GM11168 (cell line): ENCODE measurements at regions not wholly inside any gene's neighbourhood (a gene's known extent, or its start where the extent isn't known, plus 50 kb on each side); places are given as distances from the start of the nearest gene placed in this dataset.

Experiments used
- in situ Hi-C: fragments of 300-500 bp; cut with MboI; formaldehyde crosslinking; loops from one replicate; pipeline ENCODE4 v1.12.0; 2022; ENCODE audit warnings: low sequenced_read_pairs; ENCODE audit not compliant: unreplicated experiment

GRCh38 chr13:74046431-74046830, 87.8 kb downstream of the KLF12 start:
- in situ Hi-C loops = no loop called here

GRCh38 chr13:74045583-74045982, 88.6 kb downstream of the KLF12 start:
- in situ Hi-C loops = no loop called here

- in situ Hi-C loops = no loop called here
These were observed 91.0 kb downstream of the KLF12 start for GRCh38 chr13:74043237-74043636.

- in situ Hi-C loops = no loop called here
These were observed 94.0 kb downstream of the KLF12 start for GRCh38 chr13:74040200-74040599.

DNA sequence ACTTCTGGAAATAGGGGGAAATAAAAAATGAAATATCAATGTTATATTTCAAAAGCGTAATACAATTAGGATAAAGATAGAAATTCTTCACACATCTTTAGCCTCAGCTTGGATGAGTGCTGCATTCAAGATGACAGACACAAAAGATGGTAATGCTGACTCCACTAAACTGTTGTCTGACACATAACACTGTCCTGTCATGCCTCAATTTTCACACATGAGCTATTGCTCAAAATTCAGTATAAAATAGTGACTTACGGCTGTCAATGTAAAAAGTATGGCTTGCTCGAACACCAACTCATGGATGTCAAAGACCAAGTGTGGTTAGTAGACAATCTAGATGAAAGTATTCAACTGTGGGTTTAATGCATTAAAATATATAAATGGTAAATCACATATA, 94.5 kb downstream of the KLF12 start:
- in situ Hi-C loops = no loop called here

- in situ Hi-C loops = no loop called here
These were observed 95.0 kb downstream of the KLF12 start for GRCh38 chr13:74039154-74039553.

DNA sequence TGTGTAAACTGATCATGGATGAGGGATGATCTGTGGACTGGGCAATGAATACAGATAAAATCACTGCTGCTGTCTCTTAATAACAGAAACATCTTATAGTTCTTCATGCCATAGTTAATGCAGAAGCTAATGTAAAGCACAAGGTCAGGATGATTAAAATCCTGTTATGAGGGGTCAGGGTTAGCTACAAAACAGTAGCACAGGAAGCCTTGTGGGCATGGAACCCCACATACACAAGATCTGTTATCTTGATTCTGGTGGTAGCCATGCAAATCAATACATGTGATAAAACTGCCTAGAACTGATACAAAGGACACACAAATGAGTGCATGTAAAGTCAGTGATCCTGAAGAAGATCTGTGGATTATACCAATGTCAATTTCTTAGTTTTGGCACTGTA, 96.4 kb downstream of the KLF12 start:
- in situ Hi-C loops = no loop called here

- in situ Hi-C loops = no loop called here
These were observed 97.8 kb downstream of the KLF12 start for GRCh38 chr13:74036373-74036772.

- in situ Hi-C loops = no loop called here
These were observed 98.3 kb downstream of the KLF12 start for GRCh38 chr13:74035896-74036295.

GRCh38 chr13:74032325-74032724, 101.9 kb downstream of the KLF12 start:
- in situ Hi-C loops = no loop called here

GRCh38 chr13:74027161-74027779, 106.9 kb downstream of the KLF12 start:
- in situ Hi-C loops = no loop called here

- in situ Hi-C loops = no loop called here
These were observed 107.5 kb downstream of the KLF12 start for GRCh38 chr13:74026753-74027152.

DNA sequence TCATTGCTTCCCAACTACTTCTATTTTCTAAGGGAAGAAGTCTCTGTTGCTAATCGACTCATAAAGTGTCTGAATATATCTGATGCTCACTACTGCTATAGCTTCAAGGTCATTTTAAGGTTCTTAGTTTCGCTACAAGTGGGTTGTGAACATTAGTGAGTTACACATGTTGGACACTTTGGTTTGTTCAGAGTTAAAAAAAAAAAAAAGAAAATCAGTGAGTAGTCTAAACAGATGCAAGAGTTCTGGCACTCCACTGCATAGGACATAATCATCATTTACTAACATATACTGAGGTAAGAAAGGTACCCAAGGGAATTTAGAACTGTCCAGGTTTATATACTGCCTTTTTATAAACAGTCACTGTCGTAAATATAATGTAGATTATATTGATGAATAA, 108.8 kb downstream of the KLF12 start:
- in situ Hi-C loops = no loop called here

- in situ Hi-C loops = loop anchor here (25.0 kb wide), 1 partner anchor 188 kb away; no protein-coding TSS in a partner anchor
These were observed 109.3 kb downstream of the KLF12 start for GRCh38 chr13:74024856-74025255.

DNA sequence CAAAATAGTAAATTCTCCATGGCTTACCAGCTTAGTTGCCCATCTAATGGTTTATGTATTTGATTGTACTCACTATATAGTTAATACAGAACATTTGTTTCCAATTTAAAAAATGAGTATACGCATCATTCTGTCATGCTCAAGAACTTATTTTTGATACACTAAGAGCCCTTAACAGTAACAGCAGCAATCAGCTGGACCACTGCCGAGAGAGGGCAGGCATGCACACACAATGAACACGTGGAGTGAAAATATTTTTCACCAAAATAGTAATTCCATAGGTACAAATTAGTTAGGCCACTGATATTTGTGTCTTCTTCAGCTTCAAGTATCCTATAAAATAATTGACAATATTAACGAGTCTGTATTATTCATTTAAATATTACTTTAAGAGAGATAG, 109.9 kb downstream of the KLF12 start:
- in situ Hi-C loops = loop anchor here (25.0 kb wide), 1 partner anchor 187 kb away; no protein-coding TSS in a partner anchor

- in situ Hi-C loops = loop anchor here (25.0 kb wide), 1 partner anchor 186 kb away; no protein-coding TSS in a partner anchor
These were observed 110.7 kb downstream of the KLF12 start for GRCh38 chr13:74023484-74023883.

DNA sequence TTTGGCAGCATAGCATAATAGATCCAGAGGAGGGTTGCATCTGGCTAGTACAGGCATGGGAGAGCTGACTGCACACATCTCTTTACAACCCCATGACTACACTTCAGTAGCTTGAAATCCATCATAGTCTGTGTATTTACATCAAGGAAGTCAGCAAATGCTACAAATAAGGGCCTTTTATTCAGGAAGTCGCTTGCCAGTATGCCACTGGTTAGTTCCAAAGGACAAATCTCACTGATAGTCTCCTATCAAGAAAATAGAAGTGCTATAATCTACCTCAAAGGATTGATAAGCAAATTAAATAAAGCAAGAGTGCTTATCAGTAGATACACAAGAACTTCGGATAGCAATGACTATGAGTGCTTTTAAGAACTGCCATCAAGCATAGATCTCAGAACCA, 112.7 kb downstream of the KLF12 start:
- in situ Hi-C loops = loop anchor here (25.0 kb wide), 1 partner anchor 184 kb away; no protein-coding TSS in a partner anchor

DNA sequence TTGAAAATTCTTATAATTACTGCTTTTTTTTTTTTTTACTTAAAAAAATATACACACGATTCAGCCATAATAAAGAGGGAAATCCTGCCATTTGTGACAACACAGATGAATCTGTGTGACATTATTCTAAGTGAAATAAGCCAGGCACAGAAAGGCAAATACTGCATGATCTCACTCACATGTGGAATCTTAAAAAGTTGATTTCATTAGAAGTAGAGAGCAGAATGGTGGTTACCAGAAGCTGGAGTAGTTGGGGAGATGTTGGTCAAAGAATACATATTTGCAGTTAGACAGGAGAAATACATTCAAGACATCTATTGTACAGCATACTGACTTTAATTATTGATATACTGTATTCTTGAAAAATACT, 116.2 kb downstream of the KLF12 start:
- in situ Hi-C loops = loop anchor here (25.0 kb wide), 1 partner anchor 181 kb away; no protein-coding TSS in a partner anchor

DNA sequence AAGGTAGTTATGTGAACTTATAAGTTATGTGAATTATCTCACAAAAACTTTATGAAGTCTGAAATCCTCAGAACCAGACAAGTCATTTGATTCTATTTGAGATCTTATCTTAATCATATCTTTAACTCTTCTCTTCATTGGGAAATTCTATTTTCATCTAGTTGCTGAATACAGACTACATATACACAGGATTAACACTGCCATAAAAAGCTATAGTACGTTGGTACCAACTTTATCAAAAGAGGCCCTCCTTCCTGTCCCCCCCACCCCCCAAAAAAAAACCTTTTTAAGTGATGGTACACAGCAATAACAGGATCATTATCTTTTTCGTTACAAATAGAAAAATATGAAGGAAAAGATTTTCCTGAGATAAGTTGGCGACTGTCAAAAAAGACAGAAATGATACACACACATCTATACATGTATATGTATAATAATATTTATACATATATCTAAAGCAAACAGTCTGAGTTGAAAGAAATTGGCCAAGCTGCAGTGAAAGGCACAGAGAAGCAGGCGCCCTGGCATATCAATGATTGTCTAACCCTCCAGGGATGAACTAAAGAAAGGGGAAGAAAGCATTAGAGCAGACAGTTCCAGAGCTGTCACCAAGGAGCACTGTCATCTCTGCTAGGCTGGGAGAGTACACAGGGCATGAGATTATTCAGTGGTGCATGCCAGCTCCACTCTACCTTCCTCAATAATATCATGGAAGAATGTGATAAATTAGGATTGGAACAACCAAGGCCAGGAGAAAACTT, 116.7 kb downstream of the KLF12 start:
- in situ Hi-C loops = loop anchor here (25.0 kb wide), 1 partner anchor 180 kb away; no protein-coding TSS in a partner anchor

DNA sequence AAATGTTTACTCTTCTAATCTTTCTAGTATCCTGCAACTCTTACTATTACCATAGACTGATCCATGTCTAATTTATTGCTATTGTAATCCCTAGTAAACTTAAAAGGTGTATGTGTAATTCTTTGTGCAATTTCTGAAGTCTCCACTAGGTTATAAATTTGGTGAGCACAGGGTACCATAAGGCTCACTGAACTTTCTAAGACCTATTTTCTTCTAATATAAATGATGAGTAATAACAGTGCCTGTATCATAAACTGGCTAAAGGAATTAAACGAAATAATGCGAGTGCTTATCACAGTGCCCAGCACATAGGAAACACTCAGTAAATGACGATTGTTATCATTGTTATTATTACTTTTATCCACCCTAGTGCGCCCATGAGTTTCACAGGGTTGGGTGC, 119.1 kb downstream of the KLF12 start:
- in situ Hi-C loops = loop anchor here (25.0 kb wide), 1 partner anchor 178 kb away; no protein-coding TSS in a partner anchor

- in situ Hi-C loops = loop anchor here (25.0 kb wide), 1 partner anchor 172 kb away; no protein-coding TSS in a partner anchor
These were observed 125.0 kb downstream of the KLF12 start for GRCh38 chr13:74009100-74009668.
